ENCODE measurements at regions not wholly inside any gene's neighbourhood (a gene's known extent, or its start where the extent isn't known, plus 50 kb on each side); places are given as distances from the start of the nearest gene placed in this dataset.

GRCh38 chr2:10214179-10214578, 88.5 kb upstream of the HPCAL1 start:
- Mint-ChIP-seq H3K27me3 (no peaks in the 10 kb centered on the region), H3K4me1 (ENCODE audit: low read depth) (no peaks in the 10 kb centered on the region), H3K9me3 (ENCODE audit: low read depth) (no peaks in the 10 kb centered on the region), H3K36me3 (no peaks in the 10 kb centered on the region), H3K27ac (no peak overlapping the region), H3K4me3 (no peak overlapping the region)

- Mint-ChIP-seq H3K27ac (no peak overlapping the region), H3K27me3 (no peaks in the 10 kb centered on the region), H3K36me3 (no peaks in the 10 kb centered on the region), H3K9me3 (ENCODE audit: low read depth) (no peaks in the 10 kb centered on the region), H3K4me1 (ENCODE audit: low read depth) (no peaks in the 10 kb centered on the region), H3K4me3 (no peak overlapping the region)
These were observed 87.2 kb upstream of the HPCAL1 start for GRCh38 chr2:10215393-10215935.

GRCh38 chr2:10216677-10217488, 85.8 kb upstream of the HPCAL1 start:
- H3K9me3 Mint-ChIP-seq (ENCODE audit: low read depth), result no peaks in the 10 kb centered on the region
- H3K27ac Mint-ChIP-seq, result no peak overlapping the region
- no peaks in the 10 kb centered on the region for H3K4me1 Mint-ChIP-seq (ENCODE audit: low read depth)
- H3K4me3 Mint-ChIP-seq, result no peak overlapping the region
- H3K36me3 Mint-ChIP-seq, result no peaks in the 10 kb centered on the region
- no peaks in the 10 kb centered on the region for H3K27me3 Mint-ChIP-seq

GRCh38 chr2:10217489-10218435, 84.9 kb upstream of the HPCAL1 start:
- H3K4me3 Mint-ChIP-seq, result no peak overlapping the region
- no peak overlapping the region for H3K27ac Mint-ChIP-seq
- no peaks in the 10 kb centered on the region for H3K36me3 Mint-ChIP-seq
- H3K27me3 Mint-ChIP-seq, result no peaks in the 10 kb centered on the region
- no peaks in the 10 kb centered on the region for H3K9me3 Mint-ChIP-seq (ENCODE audit: low read depth)
- H3K4me1 Mint-ChIP-seq (ENCODE audit: low read depth), result no peaks in the 10 kb centered on the region

- no peaks in the 10 kb centered on the region for H3K9me3 Mint-ChIP-seq (ENCODE audit: low read depth)
- H3K36me3 Mint-ChIP-seq, result no peaks in the 10 kb centered on the region
- H3K27ac Mint-ChIP-seq, result no peak overlapping the region
- H3K27me3 Mint-ChIP-seq, result no peaks in the 10 kb centered on the region
- H3K4me3 Mint-ChIP-seq, result no peak overlapping the region
- no peaks in the 10 kb centered on the region for H3K4me1 Mint-ChIP-seq (ENCODE audit: low read depth)
These were observed 82.4 kb upstream of the HPCAL1 start for GRCh38 chr2:10220045-10220901.

GRCh38 chr2:10220902-10221391, 81.8 kb upstream of the HPCAL1 start:
- Mint-ChIP-seq H3K4me3 (no peak overlapping the region), H3K4me1 (ENCODE audit: low read depth) (no peaks in the 10 kb centered on the region), H3K9me3 (ENCODE audit: low read depth) (no peaks in the 10 kb centered on the region), H3K27ac (no peak overlapping the region), H3K36me3 (no peaks in the 10 kb centered on the region), H3K27me3 (no peaks in the 10 kb centered on the region)

- Mint-ChIP-seq H3K36me3 (no peaks in the 10 kb centered on the region), H3K27me3 (no peaks in the 10 kb centered on the region), H3K9me3 (ENCODE audit: low read depth) (no peaks in the 10 kb centered on the region), H3K4me3 (no peak overlapping the region), H3K27ac (no peak overlapping the region), H3K4me1 (ENCODE audit: low read depth) (no peaks in the 10 kb centered on the region)
These were observed 81.3 kb upstream of the HPCAL1 start for GRCh38 chr2:10221443-10221842.

- no peaks in the 10 kb centered on the region for H3K36me3 Mint-ChIP-seq
- no peak overlapping the region for H3K27ac Mint-ChIP-seq
- no peaks in the 10 kb centered on the region for H3K4me1 Mint-ChIP-seq (ENCODE audit: low read depth)
These were observed 80.5 kb upstream of the HPCAL1 start for GRCh38 chr2:10221976-10222870.

GRCh38 chr2:10223471-10223870, 79.2 kb upstream of the HPCAL1 start:
- Mint-ChIP-seq H3K9me3 (ENCODE audit: low read depth) (no peaks in the 10 kb centered on the region), H3K36me3 (no peaks in the 10 kb centered on the region), H3K27me3 (no peaks in the 10 kb centered on the region), H3K4me3 (no peak overlapping the region), H3K4me1 (ENCODE audit: low read depth) (no peaks in the 10 kb centered on the region), H3K27ac (no peak overlapping the region)

More at GRCh38 chr2:10221976-10222870, 80.5 kb upstream of the HPCAL1 start:
- Mint-ChIP-seq H3K27me3 (no peaks in the 10 kb centered on the region), H3K4me3 (no peak overlapping the region), H3K9me3 (ENCODE audit: low read depth) (no peaks in the 10 kb centered on the region)

GRCh38 chr2:10223932-10224720, 78.6 kb upstream of the HPCAL1 start:
- Mint-ChIP-seq H3K27me3 (no peaks in the 10 kb centered on the region), H3K36me3 (no peaks in the 10 kb centered on the region), H3K27ac (no peak overlapping the region), H3K4me3 (no peak overlapping the region), H3K9me3 (ENCODE audit: low read depth) (no peaks in the 10 kb centered on the region), H3K4me1 (ENCODE audit: low read depth) (no peaks in the 10 kb centered on the region)

- Mint-ChIP-seq H3K4me1 (ENCODE audit: low read depth) (no peaks in the 10 kb centered on the region), H3K4me3 (no peak overlapping the region), H3K27me3 (no peaks in the 10 kb centered on the region), H3K9me3 (ENCODE audit: low read depth) (no peaks in the 10 kb centered on the region), H3K36me3 (no peaks in the 10 kb centered on the region), H3K27ac (no peak overlapping the region)
These were observed 78.0 kb upstream of the HPCAL1 start for GRCh38 chr2:10224734-10225133.

- Mint-ChIP-seq H3K36me3 (no peaks in the 10 kb centered on the region), H3K27me3 (no peaks in the 10 kb centered on the region), H3K27ac (no peak overlapping the region), H3K4me3 (no peak overlapping the region), H3K4me1 (ENCODE audit: low read depth) (no peaks in the 10 kb centered on the region), H3K9me3 (ENCODE audit: low read depth) (no peaks in the 10 kb centered on the region)
These were observed 77.2 kb upstream of the HPCAL1 start for GRCh38 chr2:10225291-10226037.
